SK-N-SH (cell line): ENCODE measurements at regions not wholly inside any gene's neighbourhood (a gene's known extent, or its start where the extent isn't known, plus 50 kb on each side); places are given as distances from the start of the nearest gene placed in this dataset.

ENCODE experiments used
- CTCF ChIA-PET: fragments of 300-600, 350-600 bp; formaldehyde crosslinking; extraction: SDS; loops from one replicate; lab custom pipeline; 2021; lab: Yijun Ruan, JAX
- POLR2A ChIA-PET: fragments of 350-600 bp; sonication (Branson Sonifier 250); formaldehyde crosslinking; extraction: SDS; loops from one replicate; lab custom pipeline; 2020; ENCODE audit warnings: antibody characterized with exemption, inconsistent platforms; lab: Yijun Ruan, JAX
- DNase-seq: peaks from one replicate; pipeline ENCODE4 v3.0.0; 2012
- H2AFZ ChIP-seq: fragments of 200-600 bp; sonication (generic); 2 replicates; pipeline ENCODE4 v1.8.1; 2016; ENCODE audit warnings: antibody characterized with exemption, mild to moderate bottlenecking, low read depth
- H3F3A ChIP-seq: fragments of 200-600 bp; sonication (generic); replicated peaks from 2 replicates; pipeline ENCODE3; 2016; ENCODE audit warnings: antibody characterized with exemption, mild to moderate bottlenecking; ENCODE audit not compliant: insufficient read depth
- H3K27ac ChIP-seq, 2 experiments: fragments of 200-500 bp in 1 of 2; fragments of 200-600 bp in 1 of 2; sonication (Bioruptor generic) in 1 of 2; sonication (generic), shearing (Covaris generic) in 1 of 2; 2 replicates each; pipeline versions ENCODE4 v1.5.1 to v1.6.1; 2014 to 2016; ENCODE audit warnings: low read depth in 2 of 2, inconsistent platforms in 1 of 2, low read length in 1 of 2, mild to moderate bottlenecking in 1 of 2, mixed read lengths in 1 of 2
- H3K27me3 ChIP-seq: fragments of 200-600 bp; sonication (generic), shearing (Covaris generic); 2 replicates; pipeline ENCODE4 v1.6.1; 2016; ENCODE audit warnings: mixed run types; ENCODE audit not compliant: insufficient read depth
- H3K36me3 ChIP-seq, 2 experiments: fragments of 200-500 bp in 1 of 2; fragments of 200-600 bp in 1 of 2; sonication (Bioruptor generic) in 1 of 2; sonication (generic) in 1 of 2; replicated peaks in 1 of 2; 2 replicates each; pipeline versions ENCODE3 to v1.5.1; 2014 to 2016; ENCODE audit warnings: low read length in 1 of 2, mild to moderate bottlenecking in 1 of 2; ENCODE audit not compliant: insufficient read depth in 2 of 2, control insufficient read depth in 1 of 2
- H3K4me1 ChIP-seq, 2 experiments: fragments of 200-500 bp in 1 of 2; fragments of 200-600 bp in 1 of 2; sonication (Bioruptor generic) in 1 of 2; sonication (generic), shearing (Covaris generic) in 1 of 2; 2 replicates each; pipeline versions ENCODE4 v1.5.1 to v1.6.1; 2014 to 2016; ENCODE audit warnings: low read depth in 1 of 2, low read length in 1 of 2, mixed run types in 1 of 2; ENCODE audit not compliant: insufficient read depth in 2 of 2, control insufficient read depth in 1 of 2
- H3K4me2 ChIP-seq: fragments of 200-600 bp; sonication (generic), shearing (Covaris generic); 2 replicates; pipeline ENCODE4 v1.6.1; 2017; ENCODE audit warnings: mixed run types
- H3K4me3 ChIP-seq, 2 experiments: fragments of 200-500 bp in 1 of 2; fragments of 200-600 bp in 1 of 2; sonication (Bioruptor generic) in 1 of 2; sonication (generic), shearing (Covaris generic) in 1 of 2; 2 replicates each; pipeline versions ENCODE4 v1.5.1 to v1.8.1; 2014 to 2016; ENCODE audit warnings: low read depth in 2 of 2, inconsistent platforms in 1 of 2, low read length in 1 of 2, mild to moderate bottlenecking in 1 of 2, mixed read lengths in 1 of 2, moderate library complexity in 1 of 2
- H3K79me2 ChIP-seq: fragments of 200-600 bp; sonication (generic); 2 replicates; pipeline ENCODE4 v1.8.1; 2017; ENCODE audit warnings: mild to moderate bottlenecking; ENCODE audit not compliant: insufficient read depth
- H3K9ac ChIP-seq: fragments of 200-600 bp; sonication (generic); 2 replicates; pipeline ENCODE4 v1.6.1; 2017; ENCODE audit warnings: mixed run types
- H3K9me2 ChIP-seq: fragments of 200-600 bp; sonication (generic); 2 replicates; pipeline ENCODE4 v1.6.1; 2017; ENCODE audit warnings: mixed run types
- H3K9me3 ChIP-seq: fragments of 200-600 bp; sonication (generic); 2 replicates; pipeline ENCODE4 v1.6.1; 2017; ENCODE audit warnings: mixed run types, mild to moderate bottlenecking, moderate library complexity
- H4K20me1 ChIP-seq: fragments of 200-600 bp; sonication (generic); 2 replicates; pipeline ENCODE4 v1.6.1; 2017; ENCODE audit warnings: mild to moderate bottlenecking, mixed run types; ENCODE audit not compliant: insufficient read depth
- CHD2 ChIP-seq: fragments of 150-350 bp; IDR thresholded peaks from 2 replicates; pipeline ENCODE4 v1.6.1; 2018; ENCODE audit warnings: low read length; ENCODE audit not compliant: partially characterized antibody
- ELF1 ChIP-seq: IDR thresholded peaks from 2 replicates; pipeline ENCODE4 v1.4.0; 2012
- FOSL2 ChIP-seq: IDR thresholded peaks from 2 replicates; pipeline ENCODE4 v1.4.0; 2012; ENCODE audit warnings: low read depth, mild to moderate bottlenecking, moderate library complexity, borderline replicate concordance
- GABPA ChIP-seq: IDR thresholded peaks from 2 replicates; pipeline ENCODE4 v1.4.0; 2012; ENCODE audit warnings: low read depth, mild to moderate bottlenecking
- GATA2 ChIP-seq: sonication (generic); formaldehyde crosslinking; IDR thresholded peaks from 2 replicates; pipeline ENCODE4 v1.5.0; 2020; ENCODE audit warnings: mild to moderate bottlenecking, missing genetic modification reagents
- MEF2A ChIP-seq: IDR thresholded peaks from 2 replicates; pipeline ENCODE4 v1.4.0; 2012; ENCODE audit warnings: low read depth, borderline replicate concordance
- MXI1 ChIP-seq: IDR thresholded peaks from 2 replicates; pipeline ENCODE4 v1.6.1; 2012; ENCODE audit warnings: mild to moderate bottlenecking, low read depth, low read length, improper control_type of control experiment
- RAD21 ChIP-seq: IDR thresholded peaks from 2 replicates; pipeline ENCODE4 v1.6.1; 2012; ENCODE audit warnings: mild to moderate bottlenecking, low read length
- RCOR1 ChIP-seq: fragments of 150-350 bp; IDR thresholded peaks from 2 replicates; pipeline ENCODE4 v1.6.1; 2017; ENCODE audit warnings: antibody characterized with exemption, low read length
- RFX5 ChIP-seq: IDR thresholded peaks from 2 replicates; pipeline ENCODE4 v1.6.1; 2012; ENCODE audit warnings: mild to moderate bottlenecking, improper control_type of control experiment, low read length
- RXRA ChIP-seq: IDR thresholded peaks from 2 replicates; pipeline ENCODE4 v1.4.0; 2012; ENCODE audit warnings: low read depth, mild to moderate bottlenecking, borderline replicate concordance
- TAF1 ChIP-seq: IDR thresholded peaks from 2 replicates; pipeline ENCODE4 v1.6.1; 2012; ENCODE audit warnings: low read depth, mild to moderate bottlenecking, low read length, moderate library complexity, borderline replicate concordance
- TCF12 ChIP-seq: IDR thresholded peaks from 2 replicates; pipeline ENCODE4 v1.4.0; 2012
- WGBS: methylation state at CpG from one replicate; pipeline ENCODE4 v1.1.6; 2017; ENCODE audit warnings: low lambda C conversion rate; 5-methylcytosine and 5-hydroxymethylcytosine counted together
- TF ChIP-seq, protein P1 (sequence below): fragments of 150-350 bp; IDR thresholded peaks from 2 replicates; pipeline ENCODE4 v1.6.1; 2016; ENCODE audit warnings: mild to moderate bottlenecking, low read depth, low read length
- TF ChIP-seq, protein P2 (sequence below): IDR thresholded peaks from 2 replicates; pipeline ENCODE4 v1.4.0; 2012; ENCODE audit warnings: low read depth, borderline replicate concordance
- TF ChIP-seq, protein P3 (sequence below): IDR thresholded peaks from 2 replicates; pipeline ENCODE4 v1.4.0; 2012; ENCODE audit warnings: low read depth, borderline replicate concordance
- TF ChIP-seq, protein P4 (sequence below): IDR thresholded peaks from 2 replicates; pipeline ENCODE4 v1.6.1; 2012; ENCODE audit warnings: mild to moderate bottlenecking, low read depth, low read length, moderate library complexity

DNA sequence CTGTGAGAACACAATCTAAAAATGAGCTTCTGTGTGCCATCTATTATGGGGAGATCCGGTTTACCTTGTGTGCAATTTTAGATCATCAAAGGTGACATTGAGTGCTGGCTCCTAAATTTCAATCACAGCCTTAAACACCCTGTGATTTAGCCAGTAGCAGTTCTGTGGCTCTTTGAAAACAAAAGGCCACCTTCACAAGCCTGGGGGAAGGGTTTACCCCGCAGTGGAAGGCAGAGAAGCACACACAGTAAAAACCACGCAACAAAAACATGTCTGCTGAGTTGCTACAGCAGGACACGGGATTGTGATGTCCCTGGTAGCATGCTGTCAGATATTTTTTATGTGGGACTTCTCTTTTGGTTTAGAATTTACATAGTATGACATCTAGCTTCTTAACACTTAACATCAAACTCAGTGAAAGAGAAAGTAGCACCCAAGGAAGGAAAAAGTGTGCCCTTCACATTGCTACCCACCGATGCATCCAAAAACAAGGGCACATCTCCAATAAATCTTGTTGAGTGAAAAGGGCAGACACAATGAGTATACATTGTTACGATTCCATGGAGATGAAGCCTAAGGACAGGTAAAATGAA is 56.1 kb upstream of the RNF152 start:
- no peaks in the 10 kb centered on the region for H3K36me3 ChIP-seq
- no peaks in the 10 kb centered on the region for H3K79me2 ChIP-seq
- CTCF ChIA-PET = no interaction called here
- peak overlapping the region in 1 of 2 experiments; percentile 57; a peak in 2 of 4 replicates for H3K27ac ChIP-seq
- peak overlapping the region; percentile 32; the same call in 1 of the 2 replicates for H2AFZ ChIP-seq
- H3K4me2 ChIP-seq = peak overlapping the region; percentile 25; the same call in 1 of the 2 replicates
- 95% methylated on average over 6 of the region's 6 CpGs for WGBS
- DNase-seq = no peak
- no peaks in the 10 kb centered on the region for H3K9me3 ChIP-seq
- no peaks in the 10 kb centered on the region for H4K20me1 ChIP-seq
- no peak overlapping the region for H3K4me3 ChIP-seq
- H3K27me3 ChIP-seq = no peaks in the 10 kb centered on the region
- no peak for TF ChIP-seq RXRA
- TF ChIP-seq, protein P1, sequence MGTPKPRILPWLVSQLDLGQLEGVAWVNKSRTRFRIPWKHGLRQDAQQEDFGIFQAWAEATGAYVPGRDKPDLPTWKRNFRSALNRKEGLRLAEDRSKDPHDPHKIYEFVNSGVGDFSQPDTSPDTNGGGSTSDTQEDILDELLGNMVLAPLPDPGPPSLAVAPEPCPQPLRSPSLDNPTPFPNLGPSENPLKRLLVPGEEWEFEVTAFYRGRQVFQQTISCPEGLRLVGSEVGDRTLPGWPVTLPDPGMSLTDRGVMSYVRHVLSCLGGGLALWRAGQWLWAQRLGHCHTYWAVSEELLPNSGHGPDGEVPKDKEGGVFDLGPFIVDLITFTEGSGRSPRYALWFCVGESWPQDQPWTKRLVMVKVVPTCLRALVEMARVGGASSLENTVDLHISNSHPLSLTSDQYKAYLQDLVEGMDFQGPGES = no peak
- no peak for TF ChIP-seq RFX5
- TF ChIP-seq, protein P2, sequence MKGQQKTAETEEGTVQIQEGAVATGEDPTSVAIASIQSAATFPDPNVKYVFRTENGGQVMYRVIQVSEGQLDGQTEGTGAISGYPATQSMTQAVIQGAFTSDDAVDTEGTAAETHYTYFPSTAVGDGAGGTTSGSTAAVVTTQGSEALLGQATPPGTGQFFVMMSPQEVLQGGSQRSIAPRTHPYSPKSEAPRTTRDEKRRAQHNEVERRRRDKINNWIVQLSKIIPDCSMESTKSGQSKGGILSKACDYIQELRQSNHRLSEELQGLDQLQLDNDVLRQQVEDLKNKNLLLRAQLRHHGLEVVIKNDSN = no peak
- no peak for TF ChIP-seq ELF1
- no peak for TF ChIP-seq TCF12
- no peak for TF ChIP-seq FOSL2
- TF ChIP-seq, protein P3, sequence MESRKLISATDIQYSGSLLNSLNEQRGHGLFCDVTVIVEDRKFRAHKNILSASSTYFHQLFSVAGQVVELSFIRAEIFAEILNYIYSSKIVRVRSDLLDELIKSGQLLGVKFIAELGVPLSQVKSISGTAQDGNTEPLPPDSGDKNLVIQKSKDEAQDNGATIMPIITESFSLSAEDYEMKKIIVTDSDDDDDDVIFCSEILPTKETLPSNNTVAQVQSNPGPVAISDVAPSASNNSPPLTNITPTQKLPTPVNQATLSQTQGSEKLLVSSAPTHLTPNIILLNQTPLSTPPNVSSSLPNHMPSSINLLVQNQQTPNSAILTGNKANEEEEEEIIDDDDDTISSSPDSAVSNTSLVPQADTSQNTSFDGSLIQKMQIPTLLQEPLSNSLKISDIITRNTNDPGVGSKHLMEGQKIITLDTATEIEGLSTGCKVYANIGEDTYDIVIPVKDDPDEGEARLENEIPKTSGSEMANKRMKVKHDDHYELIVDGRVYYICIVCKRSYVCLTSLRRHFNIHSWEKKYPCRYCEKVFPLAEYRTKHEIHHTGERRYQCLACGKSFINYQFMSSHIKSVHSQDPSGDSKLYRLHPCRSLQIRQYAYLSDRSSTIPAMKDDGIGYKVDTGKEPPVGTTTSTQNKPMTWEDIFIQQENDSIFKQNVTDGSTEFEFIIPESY = no peak
- no peak for TF ChIP-seq TAF1
- no peak for TF ChIP-seq RCOR1
- no peak for TF ChIP-seq GATA2 (CRISPR knock-in tag)
- no peak for TF ChIP-seq CHD2
- no peak for TF ChIP-seq MXI1
- TF ChIP-seq MEF2A = no peak
- TF ChIP-seq, protein P4, sequence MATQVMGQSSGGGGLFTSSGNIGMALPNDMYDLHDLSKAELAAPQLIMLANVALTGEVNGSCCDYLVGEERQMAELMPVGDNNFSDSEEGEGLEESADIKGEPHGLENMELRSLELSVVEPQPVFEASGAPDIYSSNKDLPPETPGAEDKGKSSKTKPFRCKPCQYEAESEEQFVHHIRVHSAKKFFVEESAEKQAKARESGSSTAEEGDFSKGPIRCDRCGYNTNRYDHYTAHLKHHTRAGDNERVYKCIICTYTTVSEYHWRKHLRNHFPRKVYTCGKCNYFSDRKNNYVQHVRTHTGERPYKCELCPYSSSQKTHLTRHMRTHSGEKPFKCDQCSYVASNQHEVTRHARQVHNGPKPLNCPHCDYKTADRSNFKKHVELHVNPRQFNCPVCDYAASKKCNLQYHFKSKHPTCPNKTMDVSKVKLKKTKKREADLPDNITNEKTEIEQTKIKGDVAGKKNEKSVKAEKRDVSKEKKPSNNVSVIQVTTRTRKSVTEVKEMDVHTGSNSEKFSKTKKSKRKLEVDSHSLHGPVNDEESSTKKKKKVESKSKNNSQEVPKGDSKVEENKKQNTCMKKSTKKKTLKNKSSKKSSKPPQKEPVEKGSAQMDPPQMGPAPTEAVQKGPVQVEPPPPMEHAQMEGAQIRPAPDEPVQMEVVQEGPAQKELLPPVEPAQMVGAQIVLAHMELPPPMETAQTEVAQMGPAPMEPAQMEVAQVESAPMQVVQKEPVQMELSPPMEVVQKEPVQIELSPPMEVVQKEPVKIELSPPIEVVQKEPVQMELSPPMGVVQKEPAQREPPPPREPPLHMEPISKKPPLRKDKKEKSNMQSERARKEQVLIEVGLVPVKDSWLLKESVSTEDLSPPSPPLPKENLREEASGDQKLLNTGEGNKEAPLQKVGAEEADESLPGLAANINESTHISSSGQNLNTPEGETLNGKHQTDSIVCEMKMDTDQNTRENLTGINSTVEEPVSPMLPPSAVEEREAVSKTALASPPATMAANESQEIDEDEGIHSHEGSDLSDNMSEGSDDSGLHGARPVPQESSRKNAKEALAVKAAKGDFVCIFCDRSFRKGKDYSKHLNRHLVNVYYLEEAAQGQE = no peak
- no peak for TF ChIP-seq GABPA
- TF ChIP-seq RAD21 = no peak
- H3K4me1 ChIP-seq = peaks cover 2 to 7% of the 10 kb centered on the region in 2 experiments; a peak in 3 of 4 replicates
- peaks cover 13% of the 10 kb centered on the region for H3F3A ChIP-seq
- POLR2A ChIA-PET = no interaction called here
- H3K9me2 ChIP-seq = no peaks in the 10 kb centered on the region
- no peak overlapping the region for H3K9ac ChIP-seq
